GM12872 (cell line): ENCODE measurements at regions not wholly inside any gene's neighbourhood (a gene's known extent, or its start where the extent isn't known, plus 50 kb on each side); places are given as distances from the start of the nearest gene placed in this dataset.

ENCODE experiments used
- CTCF ChIP-seq: IDR thresholded peaks from 3 replicates; pipeline ENCODE4 v1.5.1; 2011; ENCODE audit warnings: low read depth, mild to moderate bottlenecking, low read length, moderate library complexity; ENCODE audit not compliant: insufficient read depth

DNA sequence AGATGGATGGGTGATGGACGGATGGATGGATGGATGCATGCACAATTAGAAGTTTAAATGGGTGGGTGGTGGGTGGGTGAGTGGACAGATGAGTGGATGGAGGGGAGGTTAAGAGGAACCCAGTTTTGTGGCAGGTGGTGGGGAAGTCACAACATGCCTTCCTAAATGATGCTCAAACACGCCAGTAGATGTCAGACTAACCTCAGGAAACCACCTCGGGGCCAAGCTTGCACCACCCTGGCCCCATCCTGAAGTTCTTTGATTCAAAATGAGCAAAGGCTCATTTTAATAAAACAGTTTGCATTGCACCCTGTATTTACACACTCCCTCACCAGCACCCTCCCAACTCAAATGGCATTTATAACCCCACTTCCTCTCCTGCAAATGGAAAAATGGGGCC is 91.4 kb upstream of the CACNA1A start:
- peak; percentile 70 for TF ChIP-seq CTCF

GRCh38 chr19:13588957-13589833 is 82.9 kb upstream of the CACNA1A start:
- peak; percentile 94 for TF ChIP-seq CTCF

- TF ChIP-seq CTCF = no peak
Measured at GRCh38 chr19:13585512-13585911, 79.2 kb upstream of the CACNA1A start.

DNA sequence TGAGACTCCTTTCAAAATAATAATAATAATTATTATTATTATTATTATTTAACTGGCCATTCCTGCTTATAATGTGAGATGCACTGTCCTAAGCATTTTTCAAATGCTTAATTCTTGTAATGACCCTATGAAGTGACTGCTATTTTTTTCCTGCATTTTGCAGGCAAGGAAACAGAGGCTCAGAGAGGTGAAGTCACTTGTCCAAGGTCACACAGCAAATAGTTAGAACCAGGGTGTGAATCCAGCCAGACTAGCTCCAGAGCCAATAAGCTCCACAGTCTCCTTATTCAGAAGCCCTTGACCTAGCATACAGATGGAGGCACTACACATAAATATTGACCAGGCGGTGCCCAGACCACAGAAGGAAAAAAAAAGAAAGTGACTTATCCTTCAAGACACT is 77.5 kb upstream of the CACNA1A start:
- no peak for TF ChIP-seq CTCF

DNA sequence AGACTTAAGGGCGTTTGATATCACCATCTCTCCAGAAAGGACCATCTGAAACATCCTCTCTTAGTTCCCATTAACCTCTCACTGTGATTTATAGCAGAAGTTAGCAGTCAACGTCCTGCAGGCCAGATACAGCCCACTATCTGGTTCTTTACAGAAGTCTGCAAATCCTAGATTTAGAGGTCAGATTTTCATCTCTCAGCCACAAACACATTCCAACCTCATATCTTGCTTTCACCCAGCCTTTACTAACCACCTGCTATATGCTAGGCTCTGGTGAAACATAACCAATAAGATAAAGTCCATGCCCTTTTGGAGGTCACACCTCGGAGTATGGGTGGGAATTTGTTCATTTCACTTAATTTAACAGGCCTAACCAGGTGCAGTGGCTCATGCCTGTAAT is 76.8 kb upstream of the CACNA1A start:
- TF ChIP-seq CTCF = no peak

DNA sequence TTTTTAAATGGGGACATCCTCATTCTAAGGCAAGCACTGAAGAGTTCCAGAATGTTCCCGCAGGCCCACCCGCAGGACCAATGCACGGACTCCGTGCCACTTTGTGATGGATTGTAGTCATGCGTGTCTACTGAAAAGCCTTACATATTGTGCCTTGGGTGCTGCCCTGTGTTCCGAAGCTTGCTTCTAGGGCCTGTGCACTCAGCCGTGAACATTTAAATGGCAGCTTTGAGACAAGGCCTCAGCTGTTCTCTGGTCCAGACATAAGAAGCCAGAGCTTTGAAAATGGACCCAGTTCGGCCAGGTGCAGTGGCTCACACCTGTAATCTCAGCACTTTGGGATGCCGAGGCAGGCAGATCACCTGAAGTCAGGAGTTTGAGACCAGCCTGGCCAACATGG is 75.3 kb upstream of the CACNA1A start:
- TF ChIP-seq CTCF = no peak

DNA sequence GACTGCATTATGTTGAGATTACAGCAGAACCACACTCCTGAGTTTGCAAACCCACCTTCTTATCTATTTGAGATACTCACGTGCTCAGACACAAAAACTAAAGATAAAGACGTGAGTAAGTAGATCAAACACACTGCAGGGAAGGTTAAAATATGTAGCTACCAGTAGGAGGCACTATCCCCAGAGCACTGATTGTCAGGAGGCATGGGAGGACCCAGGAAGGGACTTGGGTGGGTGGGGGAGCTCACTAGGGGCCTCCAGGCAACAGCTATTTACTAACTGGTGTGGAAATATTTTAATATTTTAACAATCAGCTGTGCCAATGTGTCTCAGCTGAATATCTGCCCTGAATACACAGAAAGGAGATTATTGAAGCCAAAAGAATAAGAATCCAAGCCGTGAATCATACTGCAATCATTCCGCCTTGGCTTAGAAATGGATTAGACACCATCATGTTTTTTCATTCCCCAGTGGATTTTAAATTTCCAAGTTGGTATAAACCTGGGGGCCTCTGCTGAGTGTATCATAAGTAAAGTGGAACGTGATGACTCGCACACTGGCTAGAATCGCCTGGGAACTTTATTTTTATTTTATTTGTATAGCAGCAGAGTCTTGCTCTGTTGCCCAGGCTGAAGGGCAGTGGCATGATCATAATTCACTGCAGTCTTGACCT is 73.2 kb upstream of the CACNA1A start:
- TF ChIP-seq CTCF = no peak
